Mammary epithelial cell (primary cell): ENCODE measurements at regions not wholly inside any gene's neighbourhood (a gene's known extent, or its start where the extent isn't known, plus 50 kb on each side); places are given as distances from the start of the nearest gene placed in this dataset.

Source experiments
- EZH2 ChIP-seq: IDR thresholded peaks from 2 replicates; pipeline ENCODE4 v1.6.1; 2012; ENCODE audit warnings: low read length, inconsistent platforms, borderline replicate concordance
- TF ChIP-seq, protein P1 (sequence below), 2 donors: IDR thresholded peaks in 1 of 2; conservative IDR thresholded peaks in 1 of 2; 2 replicates each; pipeline ENCODE4 v1.5.1; 2011 to 2012; ENCODE audit warnings: inconsistent platforms in 2 of 2, low read length in 2 of 2, mild to moderate bottlenecking in 2 of 2, control low read depth in 1 of 2, low read depth in 1 of 2; ENCODE audit not compliant: insufficient read depth in 1 of 2; ENCODE audit errors: extremely low read depth in 1 of 2

- TF ChIP-seq, protein P1, sequence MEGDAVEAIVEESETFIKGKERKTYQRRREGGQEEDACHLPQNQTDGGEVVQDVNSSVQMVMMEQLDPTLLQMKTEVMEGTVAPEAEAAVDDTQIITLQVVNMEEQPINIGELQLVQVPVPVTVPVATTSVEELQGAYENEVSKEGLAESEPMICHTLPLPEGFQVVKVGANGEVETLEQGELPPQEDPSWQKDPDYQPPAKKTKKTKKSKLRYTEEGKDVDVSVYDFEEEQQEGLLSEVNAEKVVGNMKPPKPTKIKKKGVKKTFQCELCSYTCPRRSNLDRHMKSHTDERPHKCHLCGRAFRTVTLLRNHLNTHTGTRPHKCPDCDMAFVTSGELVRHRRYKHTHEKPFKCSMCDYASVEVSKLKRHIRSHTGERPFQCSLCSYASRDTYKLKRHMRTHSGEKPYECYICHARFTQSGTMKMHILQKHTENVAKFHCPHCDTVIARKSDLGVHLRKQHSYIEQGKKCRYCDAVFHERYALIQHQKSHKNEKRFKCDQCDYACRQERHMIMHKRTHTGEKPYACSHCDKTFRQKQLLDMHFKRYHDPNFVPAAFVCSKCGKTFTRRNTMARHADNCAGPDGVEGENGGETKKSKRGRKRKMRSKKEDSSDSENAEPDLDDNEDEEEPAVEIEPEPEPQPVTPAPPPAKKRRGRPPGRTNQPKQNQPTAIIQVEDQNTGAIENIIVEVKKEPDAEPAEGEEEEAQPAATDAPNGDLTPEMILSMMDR (conservative IDR thresholded peaks at IDR 0.05 in 1 of 2, IDR thresholded peaks at IDR 0.05 in 1 of 2; ENCODE audit: extremely low read depth in 1 of 2, insufficient read depth in 1 of 2, low read depth in 1 of 2, low read length in 2 of 2) = no peak
- no peak for TF ChIP-seq EZH2
These were observed 282.9 kb upstream of the SPRED2 start for GRCh38 chr2:65715323-65715722.
